ENCODE measurements at regions not wholly inside any gene's neighbourhood (a gene's known extent, or its start where the extent isn't known, plus 50 kb on each side); places are given as distances from the start of the nearest gene placed in this dataset.
A peak's percentile ranks its signal among the peaks of the same experiment; 100 is the strongest.

DNA sequence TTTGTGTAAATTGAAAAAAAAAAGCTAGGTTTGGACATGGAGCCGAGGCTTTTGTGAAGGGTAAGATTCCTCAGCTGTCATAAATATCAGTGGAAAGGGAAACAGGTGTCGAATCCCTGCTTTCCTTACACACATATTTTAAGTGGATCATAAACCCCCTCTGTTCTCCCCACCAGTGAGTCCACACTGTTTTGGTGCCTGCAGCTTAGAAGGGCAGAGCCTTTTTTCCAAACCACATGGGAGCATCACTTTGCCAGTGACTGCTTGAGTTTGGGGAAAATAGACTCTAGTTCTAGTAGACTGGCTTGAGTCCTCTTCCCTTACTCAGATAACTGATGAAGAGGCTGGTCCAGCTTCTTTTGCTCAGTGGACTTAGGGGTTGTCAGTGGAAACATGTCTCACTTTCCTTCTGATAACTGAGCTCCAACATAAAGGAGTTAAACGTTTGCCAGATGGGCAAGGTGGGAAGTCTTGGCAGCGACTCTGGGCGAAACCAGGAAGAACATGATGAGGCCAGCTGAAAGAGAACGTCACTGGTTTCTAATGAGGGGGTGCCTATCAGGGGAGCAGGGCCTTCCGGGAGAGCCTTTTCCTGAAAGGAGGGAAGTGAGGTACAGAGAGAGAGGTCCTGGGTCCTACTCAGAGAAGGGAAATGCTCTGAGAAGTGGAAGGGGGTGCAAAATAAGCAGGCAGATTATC is 168.1 kb upstream of the PARP11 start:
- H3K4me1 ChIP-seq (ENCODE audit: insufficient read depth, low read length) = no peaks in the 10 kb centered on the region
- no peak overlapping the region for H2AFZ ChIP-seq (ENCODE audit: low read length)
- H3K4me3 ChIP-seq (ENCODE audit: insufficient read depth, low read length) = no peak overlapping the region
- no peak for DNase-seq (ENCODE audit: insufficient read length, low spot score, missing footprints)
- no peak for TF ChIP-seq CTCF (IDR thresholded peaks at IDR 0.05; ENCODE audit: extremely low read depth, low read depth, low read length)
- peaks cover 6% of the 10 kb centered on the region for H3K27me3 ChIP-seq (ENCODE audit: insufficient read depth, low read length)
- H3K4me2 ChIP-seq (ENCODE audit: insufficient read depth, low read length) = no peak overlapping the region
- H4K20me1 ChIP-seq (ENCODE audit: insufficient read depth, low read length) = no peaks in the 10 kb centered on the region
- H3K9me3 ChIP-seq (ENCODE audit: low read depth, low read length) = no peaks in the 10 kb centered on the region
- no peak overlapping the region for H3K27ac ChIP-seq (ENCODE audit: low read depth, low read length)
- H3K79me2 ChIP-seq (ENCODE audit: insufficient read depth, low read length) = no peaks in the 10 kb centered on the region
- no peaks in the 10 kb centered on the region for H3K36me3 ChIP-seq (ENCODE audit: insufficient read depth, low read length)

GRCh38 chr12:4039931-4040330 is 166.7 kb upstream of the PARP11 start:
- Histone ChIP-seq H4K20me1 (ENCODE audit: insufficient read depth, low read length) (no peaks in the 10 kb centered on the region), H3K4me2 (ENCODE audit: insufficient read depth, low read length) (no peak overlapping the region), H3K79me2 (ENCODE audit: insufficient read depth, low read length) (no peaks in the 10 kb centered on the region), H2AFZ (ENCODE audit: low read length) (no peak overlapping the region), H3K27me3 (ENCODE audit: insufficient read depth, low read length) (peaks cover 13% of the 10 kb centered on the region), H3K4me1 (ENCODE audit: insufficient read depth, low read length) (no peaks in the 10 kb centered on the region), H3K27ac (ENCODE audit: low read depth, low read length) (no peak overlapping the region), H3K9me3 (ENCODE audit: low read depth, low read length) (no peaks in the 10 kb centered on the region), H3K4me3 (ENCODE audit: insufficient read depth, low read length) (no peak overlapping the region), H3K36me3 (ENCODE audit: insufficient read depth, low read length) (no peaks in the 10 kb centered on the region)
- TF ChIP-seq CTCF (IDR thresholded peaks at IDR 0.05; ENCODE audit: extremely low read depth, low read depth, low read length) = no peak
- no peak for DNase-seq (ENCODE audit: insufficient read length, low spot score, missing footprints)

DNA sequence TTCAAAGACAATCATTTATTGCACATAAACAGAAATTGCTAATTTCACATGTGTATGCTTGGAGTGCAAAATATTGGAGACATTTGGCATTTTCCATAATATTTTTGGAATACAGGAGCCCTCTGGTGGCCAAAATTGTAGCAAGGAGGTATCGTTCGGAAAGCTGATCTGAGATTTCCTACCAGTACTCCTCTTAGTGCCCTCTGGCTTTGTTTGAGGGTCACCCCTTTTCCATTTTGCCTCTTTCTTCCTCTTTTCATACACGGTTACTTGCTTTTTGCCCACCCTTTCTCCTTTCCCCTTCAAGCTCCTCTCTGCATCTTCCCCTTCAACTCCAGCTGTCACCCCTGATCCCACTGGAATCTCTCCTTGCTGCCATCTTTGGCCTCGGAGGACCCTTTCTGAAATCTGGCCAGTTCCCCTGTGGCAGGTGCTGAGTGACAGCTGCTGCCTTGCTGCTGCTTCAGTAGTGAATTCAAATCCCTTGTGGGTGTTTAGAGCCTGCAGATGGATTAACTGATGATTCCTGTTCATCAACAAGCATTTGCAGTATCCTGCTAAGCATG is 164.6 kb upstream of the PARP11 start:
- Histone ChIP-seq H2AFZ (ENCODE audit: low read length) (no peak overlapping the region), H3K27ac (ENCODE audit: low read depth, low read length) (no peak overlapping the region), H3K27me3 (ENCODE audit: insufficient read depth, low read length) (peaks cover 24% of the 10 kb centered on the region), H3K4me1 (ENCODE audit: insufficient read depth, low read length) (no peaks in the 10 kb centered on the region), H3K4me3 (ENCODE audit: insufficient read depth, low read length) (no peak overlapping the region), H4K20me1 (ENCODE audit: insufficient read depth, low read length) (no peaks in the 10 kb centered on the region), H3K4me2 (ENCODE audit: insufficient read depth, low read length) (no peak overlapping the region), H3K9me3 (ENCODE audit: low read depth, low read length) (no peaks in the 10 kb centered on the region), H3K79me2 (ENCODE audit: insufficient read depth, low read length) (no peaks in the 10 kb centered on the region), H3K36me3 (ENCODE audit: insufficient read depth, low read length) (no peaks in the 10 kb centered on the region)
- DNase-seq (ENCODE audit: insufficient read length, low spot score, missing footprints) = peak; percentile 89
- TF ChIP-seq CTCF (IDR thresholded peaks at IDR 0.05; ENCODE audit: extremely low read depth, low read depth, low read length) = peak; percentile 74

- H3K27ac ChIP-seq (ENCODE audit: low read depth, low read length) = no peak overlapping the region
- TF ChIP-seq CTCF (IDR thresholded peaks at IDR 0.05; ENCODE audit: extremely low read depth, low read depth, low read length) = no peak
- H3K9me3 ChIP-seq (ENCODE audit: low read depth, low read length) = no peaks in the 10 kb centered on the region
- H4K20me1 ChIP-seq (ENCODE audit: insufficient read depth, low read length) = no peaks in the 10 kb centered on the region
- H3K4me3 ChIP-seq (ENCODE audit: insufficient read depth, low read length) = no peak overlapping the region
- H3K36me3 ChIP-seq (ENCODE audit: insufficient read depth, low read length) = no peaks in the 10 kb centered on the region
- peaks cover 24% of the 10 kb centered on the region for H3K27me3 ChIP-seq (ENCODE audit: insufficient read depth, low read length)
- H3K4me2 ChIP-seq (ENCODE audit: insufficient read depth, low read length) = no peak overlapping the region
- no peak overlapping the region for H2AFZ ChIP-seq (ENCODE audit: low read length)
- no peaks in the 10 kb centered on the region for H3K79me2 ChIP-seq (ENCODE audit: insufficient read depth, low read length)
- H3K4me1 ChIP-seq (ENCODE audit: insufficient read depth, low read length) = peaks cover 3% of the 10 kb centered on the region
- no peak for DNase-seq (ENCODE audit: insufficient read length, low spot score, missing footprints)
These were observed 163.6 kb upstream of the PARP11 start for GRCh38 chr12:4036671-4037271.

Measured in osteoblast (primary cell).